SK-N-MC (cell line): ENCODE measurements at regions not wholly inside any gene's neighbourhood (a gene's known extent, or its start where the extent isn't known, plus 50 kb on each side); places are given as distances from the start of the nearest gene placed in this dataset.
A peak's percentile ranks its signal among the peaks of the same experiment; 100 is the strongest.

Experiments used
- DNase-seq: peaks from one replicate; pipeline ENCODE4 v3.0.0-alpha.2; 2011; ENCODE audit warnings: low read depth, low spot score
- H3K27ac ChIP-seq: fragments of 200-600 bp; sonication (generic); 2 replicates; pipeline ENCODE4 v1.5.1; 2016; ENCODE audit warnings: mixed run types
- H3K36me3 ChIP-seq: fragments of 200-600 bp; sonication (generic); 2 replicates; pipeline ENCODE4 v1.6.1; 2017; ENCODE audit warnings: antibody characterized with exemption, low read length, mixed read lengths; ENCODE audit not compliant: insufficient read depth
- H3K4me3 ChIP-seq: fragments of 200-600 bp; sonication (generic); 2 replicates; pipeline ENCODE4 v1.5.1; 2016
- H3K9ac ChIP-seq: fragments of 200-600 bp; sonication (generic); 2 replicates; pipeline ENCODE4 v1.8.0; 2017; ENCODE audit warnings: mixed run types, mixed read lengths; ENCODE audit not compliant: insufficient read length
- H3K9me3 ChIP-seq: fragments of 200-600 bp; sonication (generic); 2 replicates; pipeline ENCODE4 v1.6.1; 2017; ENCODE audit warnings: low read depth, mild to moderate bottlenecking, antibody characterized with exemption, low read length, moderate library complexity, mixed read lengths
- EZH2 ChIP-seq: fragments of 200-600 bp; sonication (generic); IDR thresholded peaks from one replicate; pipeline ENCODE4 v1.6.1; 2017; ENCODE audit warnings: antibody characterized with exemption
- FOXP2 ChIP-seq: optimal IDR thresholded peaks from 2 replicates; pipeline ENCODE3; 2011; ENCODE audit warnings: mild to moderate bottlenecking, moderate library complexity; ENCODE audit not compliant: insufficient read depth; ENCODE audit errors: extremely low read length, control extremely low read depth
- POLR2AphosphoS5 ChIP-seq: IDR thresholded peaks from 2 replicates; pipeline ENCODE4 v1.6.1; 2012; ENCODE audit warnings: mild to moderate bottlenecking, low read depth, low read length, borderline replicate concordance

DNA sequence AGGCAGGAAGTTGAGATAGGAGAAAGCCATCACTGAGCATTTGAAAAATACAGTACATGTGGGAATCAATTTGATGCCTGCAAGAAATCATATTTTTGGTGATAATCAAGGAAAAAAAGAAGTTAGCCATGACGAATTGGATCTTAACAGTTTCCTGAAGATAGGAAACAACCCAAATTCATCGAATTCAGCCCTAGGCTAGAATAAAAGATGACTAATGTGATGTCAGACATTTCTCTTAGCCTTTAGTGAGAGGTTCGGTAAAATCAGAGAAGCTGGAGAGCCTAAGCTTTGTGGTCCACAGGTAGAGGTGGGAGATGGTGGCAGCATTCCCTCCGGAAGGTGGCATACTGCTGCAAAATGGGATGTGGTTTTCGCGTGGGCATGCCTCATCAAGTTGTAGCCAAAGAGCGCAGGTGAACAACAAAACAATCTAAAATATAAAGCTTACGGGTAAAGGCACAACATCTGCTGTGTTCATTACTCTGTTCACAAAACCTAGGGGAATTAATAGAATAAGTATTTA lies 144.1 kb upstream of the ALCAM start:
- H3K27ac ChIP-seq: no peak overlapping the region
- TF ChIP-seq POLR2AphosphoS5 (no peak), FOXP2 (no peak), EZH2 (no peak)

GRCh38 chr3:105223815-105224214 lies 142.9 kb upstream of the ALCAM start:
- Histone ChIP-seq H3K36me3 (no peaks in the 10 kb centered on the region), H3K4me3 (no peak overlapping the region), H3K27ac (no peak overlapping the region), H3K9ac (no peak overlapping the region), H3K9me3 (no peaks in the 10 kb centered on the region)
- no peak for DNase-seq
- no peak for TF ChIP-seq FOXP2
- TF ChIP-seq EZH2: no peak
- no peak for TF ChIP-seq POLR2AphosphoS5

More for the DNA sequence above, 144.1 kb upstream of the ALCAM start:
- Histone ChIP-seq H3K9me3 (no peaks in the 10 kb centered on the region), H3K4me3 (peak overlapping the region; percentile 59), H3K9ac (no peak overlapping the region), H3K36me3 (no peaks in the 10 kb centered on the region)
- peak; percentile 69 for DNase-seq

- Histone ChIP-seq H3K9me3 (no peaks in the 10 kb centered on the region), H3K9ac (no peak overlapping the region), H3K4me3 (no peak overlapping the region), H3K27ac (no peak overlapping the region), H3K36me3 (no peaks in the 10 kb centered on the region)
- TF ChIP-seq FOXP2 (no peak), POLR2AphosphoS5 (no peak), EZH2 (no peak)
- no peak for DNase-seq
Measured at GRCh38 chr3:105228696-105229095, 138.0 kb upstream of the ALCAM start.

- peak; percentile 70 for DNase-seq
- TF ChIP-seq POLR2AphosphoS5 (no peak), EZH2 (no peak), FOXP2 (no peak)
- H3K9ac ChIP-seq: no peak overlapping the region
- no peaks in the 10 kb centered on the region for H3K36me3 ChIP-seq
- H3K9me3 ChIP-seq: no peaks in the 10 kb centered on the region
- no peak overlapping the region for H3K4me3 ChIP-seq
- no peak overlapping the region for H3K27ac ChIP-seq
Measured at GRCh38 chr3:105232553-105232952, 134.2 kb upstream of the ALCAM start.

- TF ChIP-seq EZH2 (no peak), POLR2AphosphoS5 (no peak), FOXP2 (no peak)
- H3K27ac ChIP-seq: no peak overlapping the region
- no peak overlapping the region for H3K4me3 ChIP-seq
- no peaks in the 10 kb centered on the region for H3K36me3 ChIP-seq
- DNase-seq: no peak
- no peak overlapping the region for H3K9ac ChIP-seq
- H3K9me3 ChIP-seq: no peaks in the 10 kb centered on the region
Measured at GRCh38 chr3:105233010-105233409, 133.7 kb upstream of the ALCAM start.

DNA sequence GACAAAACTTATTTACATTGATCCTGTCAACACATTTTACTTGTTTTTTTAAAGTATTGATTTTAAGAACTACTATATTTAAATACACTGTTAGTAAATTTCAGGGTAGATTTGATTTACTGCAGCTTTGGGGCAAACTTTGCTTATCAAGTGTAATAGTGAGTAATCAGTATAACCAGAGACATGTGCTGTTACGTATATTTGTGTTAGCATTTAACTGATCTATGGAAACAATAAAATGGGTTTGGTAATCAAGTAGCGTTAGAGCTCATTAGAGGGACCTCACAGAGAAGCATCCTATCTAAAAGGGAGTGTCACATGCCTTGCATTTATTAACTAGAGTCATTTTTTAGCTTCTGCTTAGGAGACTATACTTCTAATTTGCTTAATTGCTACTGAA lies 131.5 kb upstream of the ALCAM start:
- no peak for TF ChIP-seq POLR2AphosphoS5
- TF ChIP-seq FOXP2: no peak
- no peak for TF ChIP-seq EZH2
- Histone ChIP-seq H3K4me3 (no peak overlapping the region), H3K9me3 (no peaks in the 10 kb centered on the region), H3K36me3 (no peaks in the 10 kb centered on the region), H3K27ac (no peak overlapping the region), H3K9ac (no peak overlapping the region)
- no peak for DNase-seq

GRCh38 chr3:105235785-105236184 lies 130.9 kb upstream of the ALCAM start:
- DNase-seq: no peak
- Histone ChIP-seq H3K9ac (no peak overlapping the region), H3K4me3 (no peak overlapping the region; the same call in 1 of the 2 replicates), H3K27ac (no peak overlapping the region), H3K36me3 (no peaks in the 10 kb centered on the region), H3K9me3 (no peaks in the 10 kb centered on the region)
- TF ChIP-seq FOXP2: no peak
- TF ChIP-seq EZH2: no peak

DNA sequence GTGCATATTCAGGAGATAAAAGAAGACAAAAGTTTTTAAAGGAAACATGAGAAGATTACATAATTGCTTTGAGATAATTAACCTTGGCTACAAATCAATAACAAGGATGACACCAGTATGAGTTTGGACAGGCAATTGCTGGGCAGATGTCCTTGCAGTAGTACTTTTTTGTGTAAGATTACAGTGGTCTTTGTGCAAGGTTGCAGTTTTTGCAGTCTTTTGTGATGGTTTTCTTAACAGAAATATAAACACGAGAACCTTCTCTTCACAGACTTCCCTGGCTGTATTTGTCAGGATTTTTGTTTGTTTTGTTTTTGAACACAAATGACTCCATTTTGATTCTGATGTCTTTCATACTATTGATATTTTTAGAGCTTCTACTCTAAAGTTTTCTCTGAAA lies 128.3 kb upstream of the ALCAM start:
- no peaks in the 10 kb centered on the region for H3K36me3 ChIP-seq
- TF ChIP-seq EZH2 (no peak), FOXP2 (no peak), POLR2AphosphoS5 (no peak)
- no peak overlapping the region for H3K9ac ChIP-seq
- no peak overlapping the region for H3K27ac ChIP-seq
- H3K9me3 ChIP-seq: no peaks in the 10 kb centered on the region
- no peak overlapping the region for H3K4me3 ChIP-seq
- no peak for DNase-seq

DNA sequence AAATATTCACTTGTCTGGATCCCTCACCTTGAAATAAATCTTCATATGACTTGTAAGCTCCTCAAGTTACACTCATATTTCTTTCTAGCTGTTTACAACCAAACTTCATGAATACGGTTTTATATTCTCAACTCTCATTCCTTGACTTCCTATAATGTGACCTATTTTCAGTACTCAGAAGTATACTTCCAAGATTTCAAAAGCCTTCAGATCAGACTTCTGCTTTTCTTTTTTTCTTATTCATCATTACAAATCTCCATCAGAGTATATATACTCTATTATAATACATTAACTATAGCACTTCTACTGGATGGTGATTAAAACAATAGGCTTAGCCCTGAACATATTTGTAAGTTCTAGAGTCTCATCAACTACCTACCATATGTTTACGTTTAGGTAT lies 123.6 kb upstream of the ALCAM start:
- H3K36me3 ChIP-seq: no peaks in the 10 kb centered on the region
- no peaks in the 10 kb centered on the region for H3K9me3 ChIP-seq
- H3K4me3 ChIP-seq: no peak overlapping the region
- no peak for TF ChIP-seq FOXP2
- TF ChIP-seq POLR2AphosphoS5: no peak
- TF ChIP-seq EZH2: no peak
- no peak overlapping the region for H3K27ac ChIP-seq
- no peak overlapping the region for H3K9ac ChIP-seq
- DNase-seq: no peak

- no peak overlapping the region for H3K9ac ChIP-seq
- TF ChIP-seq EZH2: no peak
- no peak for TF ChIP-seq FOXP2
- no peak for TF ChIP-seq POLR2AphosphoS5
- no peak for DNase-seq
- H3K4me3 ChIP-seq: no peak overlapping the region
- no peaks in the 10 kb centered on the region for H3K36me3 ChIP-seq
- H3K9me3 ChIP-seq: no peaks in the 10 kb centered on the region
- H3K27ac ChIP-seq: no peak overlapping the region
Measured at GRCh38 chr3:105246536-105246935, 120.2 kb upstream of the ALCAM start.
